GM19043 (cell line): ENCODE measurements at regions not wholly inside any gene's neighbourhood (a gene's known extent, or its start where the extent isn't known, plus 50 kb on each side); places are given as distances from the start of the nearest gene placed in this dataset.

Experiments
- ATAC-seq: cut with Tn5 transposase; IDR thresholded peaks from one replicate; pipeline ENCODE4 v1.9.1; 2021; ENCODE audit warnings: low read depth; ENCODE audit not compliant: unreplicated experiment

DNA sequence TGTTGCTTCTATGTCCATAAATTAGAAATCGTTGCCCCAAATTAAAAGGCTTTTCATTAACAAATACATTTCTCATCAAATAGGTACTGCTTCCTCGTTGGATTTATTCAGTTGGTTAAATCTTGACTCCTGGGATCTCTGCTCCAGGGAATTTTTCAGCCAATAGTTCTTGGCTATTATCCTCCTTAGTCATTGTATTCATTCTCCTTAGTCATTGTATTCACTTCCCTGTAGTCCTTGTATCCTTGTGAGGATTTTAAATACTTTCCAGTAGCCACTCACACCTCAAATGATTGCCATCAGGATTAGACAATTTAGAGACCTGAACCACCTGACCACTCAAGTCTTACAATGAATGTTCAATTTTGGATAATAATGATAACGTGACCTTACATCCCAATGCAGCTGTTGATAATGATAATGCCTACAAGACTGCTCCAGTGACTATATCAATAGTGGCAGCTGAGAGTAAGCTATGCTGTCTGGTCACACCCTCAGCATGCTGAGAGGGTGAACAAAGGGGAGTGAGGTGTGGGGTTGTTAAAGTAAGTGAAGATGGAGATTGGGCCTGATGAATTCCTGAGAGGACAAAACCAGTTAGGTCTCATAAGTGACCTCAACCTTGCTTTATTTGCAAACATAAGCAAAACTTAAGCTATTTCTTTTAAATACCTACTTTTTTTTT, 193.7 kb upstream of the RTL1 start:
- ATAC-seq: no peak

- ATAC-seq: no peak
Measured at GRCh38 chr14:101098177-101098576, 194.7 kb upstream of the RTL1 start.

- ATAC-seq: no peak
Measured at GRCh38 chr14:101098641-101099040, 195.1 kb upstream of the RTL1 start.

DNA sequence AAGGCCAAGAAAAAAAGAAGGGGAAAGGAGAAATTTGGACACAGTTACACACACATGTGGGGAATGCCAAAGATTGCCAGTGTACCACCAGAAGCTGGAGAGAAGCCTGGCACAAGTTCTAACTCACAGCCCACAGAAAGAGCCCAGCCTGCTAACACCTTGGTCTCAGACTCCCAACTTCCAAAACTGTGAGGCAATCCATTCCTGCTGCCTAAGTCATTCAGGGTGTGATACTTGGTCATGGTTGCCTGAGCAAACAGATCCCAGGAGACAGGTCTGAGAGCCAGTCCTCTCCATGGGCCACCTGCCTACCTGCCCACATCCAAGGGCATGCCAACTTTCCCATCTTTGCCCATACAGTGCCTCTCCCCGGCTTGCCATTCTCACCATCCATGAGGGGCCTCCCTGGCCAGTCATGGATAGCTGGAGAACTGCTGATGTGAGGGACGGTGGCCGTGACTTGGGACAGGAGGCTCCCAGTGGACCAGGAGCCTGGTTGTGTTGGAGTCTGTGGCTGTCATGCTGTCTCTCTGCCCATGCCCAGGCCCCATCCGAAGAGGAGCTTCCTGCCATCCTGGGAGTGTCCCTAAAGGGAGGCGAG, 198.0 kb upstream of the RTL1 start:
- ATAC-seq: no peak

- ATAC-seq: no peak
Measured at GRCh38 chr14:101102875-101103274, 199.4 kb upstream of the RTL1 start.

DNA sequence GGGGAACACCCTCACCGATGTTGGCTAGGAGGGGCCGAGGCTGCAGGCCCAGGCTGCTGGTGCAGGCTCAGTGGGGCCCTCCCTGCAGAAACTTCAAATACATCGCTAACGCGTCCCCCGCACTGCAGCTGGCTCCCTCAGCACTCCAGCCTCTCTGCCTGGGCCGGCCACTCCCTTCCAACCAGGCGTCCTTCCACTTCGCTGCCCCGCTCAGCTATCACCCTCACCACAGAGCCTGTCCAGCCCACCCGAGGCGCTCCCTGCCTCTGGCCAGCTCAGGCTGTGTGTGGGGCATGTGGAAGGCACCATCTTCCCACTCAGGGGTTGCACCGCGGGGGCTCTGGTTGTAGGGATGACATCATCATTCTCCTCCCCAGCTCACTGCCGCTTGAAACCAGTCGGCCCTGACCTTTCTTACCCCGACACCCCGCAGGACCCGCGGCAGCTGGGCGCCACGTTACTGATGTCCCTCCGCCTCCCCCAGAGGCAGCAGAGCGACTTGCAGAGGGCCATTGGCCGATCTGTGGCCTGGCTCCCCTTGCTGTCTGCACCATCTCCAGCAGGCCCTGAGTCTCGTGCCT, 199.9 kb upstream of the RTL1 start:
- no peak for ATAC-seq

DNA sequence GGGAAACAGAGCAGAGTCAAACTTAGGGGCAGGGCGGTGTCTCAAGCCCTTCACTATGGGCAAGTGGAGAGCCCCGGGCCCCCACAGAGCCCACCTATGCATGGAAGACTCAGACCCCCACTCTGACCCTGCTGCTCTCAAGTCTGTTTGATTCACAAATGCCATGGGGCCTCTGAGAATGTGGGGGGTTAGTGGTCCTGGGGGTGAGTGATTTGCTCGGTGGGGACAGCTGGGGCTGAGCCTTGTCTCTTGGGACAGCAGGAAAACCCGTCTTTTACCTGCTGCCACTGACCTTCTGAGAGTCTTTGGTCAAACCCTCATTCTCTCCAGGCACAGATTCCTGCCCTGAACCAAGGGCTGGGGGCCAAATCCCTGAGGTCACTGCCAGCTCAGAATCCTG, 201.0 kb upstream of the RTL1 start:
- ATAC-seq: no peak

DNA sequence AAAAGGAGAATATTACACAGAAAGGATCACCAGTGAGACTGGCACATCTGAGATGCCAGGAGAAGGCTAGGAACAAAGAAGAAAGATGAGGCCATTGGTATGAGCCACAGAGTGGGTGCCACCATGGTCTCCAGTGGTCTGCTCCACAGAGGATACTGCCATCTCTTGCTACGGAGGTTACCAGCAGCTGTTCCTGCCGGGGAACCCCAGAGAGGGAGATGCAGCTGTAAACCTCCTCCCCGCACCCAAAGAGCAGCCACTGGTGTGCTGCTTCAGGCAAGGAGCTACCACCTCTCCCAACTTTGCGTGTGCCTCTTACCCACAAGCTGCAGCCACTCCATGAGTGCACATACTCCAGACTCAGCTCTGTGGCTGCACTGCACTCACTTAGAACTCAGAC, 201.5 kb upstream of the RTL1 start:
- ATAC-seq: no peak

DNA sequence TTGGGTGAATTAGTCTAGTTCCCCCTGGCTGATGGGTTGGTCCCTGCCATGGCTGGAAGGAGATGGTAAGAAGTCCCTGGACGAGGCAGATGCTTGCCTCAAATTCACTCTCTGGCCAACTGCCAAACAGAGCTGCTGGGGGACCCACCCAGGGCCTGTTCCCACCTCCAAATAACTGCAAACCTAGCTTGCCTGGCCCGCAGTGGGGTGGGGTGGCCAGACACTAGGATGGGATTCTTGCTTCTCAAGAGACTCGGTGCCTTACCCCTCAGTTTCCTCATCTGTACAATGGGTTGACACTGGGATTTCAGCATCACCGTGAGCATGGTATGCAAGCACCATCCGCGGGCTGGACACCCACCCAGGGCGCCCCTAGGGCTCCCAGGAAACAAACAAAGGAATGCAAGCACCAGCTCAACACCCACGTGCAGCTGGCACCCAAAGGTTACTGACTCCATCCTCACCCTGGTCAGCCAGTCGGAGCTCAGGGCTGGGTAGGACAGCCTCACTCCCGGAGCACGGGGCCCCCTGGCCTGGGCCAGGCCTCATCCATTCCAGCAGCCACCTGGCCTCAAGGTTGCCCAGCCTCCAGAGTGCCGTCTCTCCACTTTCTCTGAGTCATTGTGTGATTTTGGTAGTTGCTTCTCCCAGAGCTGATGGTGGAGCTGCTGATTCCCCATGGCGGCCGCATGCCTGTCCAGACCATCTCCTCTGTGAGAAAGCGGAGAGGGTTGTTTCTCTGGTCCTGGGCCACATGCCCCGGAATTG, 205.2 kb upstream of the RTL1 start:
- ATAC-seq: no peak

GRCh38 chr14:101109347-101109638, 205.8 kb upstream of the RTL1 start:
- no peak for ATAC-seq

- no peak for ATAC-seq
Measured at GRCh38 chr14:101109981-101110728, 206.6 kb upstream of the RTL1 start.

- ATAC-seq: no peak
Measured at GRCh38 chr14:101110729-101111619, 207.5 kb upstream of the RTL1 start.

DNA sequence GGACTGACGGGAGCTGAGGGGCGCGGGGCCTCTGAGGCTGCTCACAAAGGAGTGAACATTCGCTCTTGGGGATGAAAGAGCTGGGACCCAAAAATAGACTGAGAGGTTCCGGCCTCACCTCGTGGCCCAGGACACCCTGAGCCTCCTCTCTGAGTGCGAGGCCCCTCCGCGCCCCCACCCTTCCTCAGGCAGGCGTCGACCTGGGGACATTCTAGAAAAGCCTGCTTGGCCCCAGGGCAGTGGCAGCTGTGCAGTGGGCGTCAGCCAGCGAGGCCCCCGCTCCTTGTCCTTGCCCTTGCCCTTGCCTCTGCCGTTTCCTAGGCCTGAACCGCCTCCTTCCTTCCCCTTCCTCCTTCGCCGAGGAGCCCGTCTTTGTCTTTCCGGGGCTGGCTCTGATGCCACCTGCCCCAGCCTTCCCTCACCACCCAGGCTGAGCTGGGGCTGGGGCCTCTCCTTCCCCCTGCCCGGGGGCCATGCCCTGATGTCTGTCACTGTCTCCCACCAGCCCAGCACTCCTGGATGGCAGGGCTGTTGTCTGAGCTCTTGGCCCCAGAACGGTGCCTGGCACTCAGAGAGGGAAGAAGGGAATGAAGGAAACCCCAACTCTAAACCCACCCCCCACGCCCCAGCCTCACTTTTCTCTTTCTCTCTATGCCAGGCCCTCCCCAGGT, 208.2 kb upstream of the RTL1 start:
- ATAC-seq: no peak

- no peak for ATAC-seq
Measured at GRCh38 chr14:101112351-101113107, 209.0 kb upstream of the RTL1 start.

GRCh38 chr14:101113108-101113612, 209.6 kb upstream of the RTL1 start:
- no peak for ATAC-seq

DNA sequence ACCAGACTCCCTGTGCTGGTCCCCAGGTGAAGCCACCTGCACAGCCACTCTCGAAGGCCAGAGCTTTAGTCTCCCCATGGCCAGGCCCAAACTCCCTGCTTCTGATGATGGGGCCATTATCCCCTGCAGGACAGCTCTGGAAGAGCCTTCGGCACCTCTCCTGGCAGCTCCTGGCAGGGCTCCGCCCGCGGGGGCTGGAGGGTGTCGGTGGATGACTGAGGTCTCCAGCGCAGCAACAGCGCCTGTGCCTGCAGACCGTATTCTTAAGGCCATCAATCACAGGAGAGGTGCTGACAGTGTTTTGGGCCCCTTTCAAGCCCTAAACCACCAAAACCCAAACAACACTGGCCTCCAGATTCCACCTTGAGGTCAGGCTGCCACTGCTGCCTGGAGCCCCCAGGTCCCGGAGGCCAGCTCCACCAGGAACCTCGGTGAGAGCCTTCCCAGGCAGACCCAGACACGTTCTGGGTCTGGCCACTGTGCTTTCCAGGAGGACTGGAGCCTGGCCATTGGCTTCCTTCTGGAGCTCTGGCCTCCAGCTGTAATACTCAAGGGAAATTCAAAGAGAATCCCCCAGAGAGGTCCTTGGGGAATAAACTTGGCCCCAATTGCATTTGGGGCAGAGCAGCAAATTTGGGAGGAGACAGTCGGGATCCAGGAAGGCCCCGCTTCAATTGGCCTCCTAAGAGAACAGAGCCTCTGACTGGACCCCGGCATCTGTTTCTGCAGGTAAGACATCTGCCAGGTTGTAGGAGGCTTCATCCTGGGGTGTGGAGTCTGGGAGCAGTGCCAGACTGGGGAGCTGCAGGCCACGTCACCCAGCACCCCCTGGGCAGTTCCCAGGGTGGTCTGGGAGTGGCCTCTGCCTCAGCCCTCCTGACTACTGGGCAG, 210.6 kb upstream of the RTL1 start:
- no peak for ATAC-seq

- ATAC-seq: no peak
Measured at GRCh38 chr14:101114726-101115515, 211.4 kb upstream of the RTL1 start.
